ENCODE measurements at regions not wholly inside any gene's neighbourhood (a gene's known extent, or its start where the extent isn't known, plus 50 kb on each side); places are given as distances from the start of the nearest gene placed in this dataset.

DNA sequence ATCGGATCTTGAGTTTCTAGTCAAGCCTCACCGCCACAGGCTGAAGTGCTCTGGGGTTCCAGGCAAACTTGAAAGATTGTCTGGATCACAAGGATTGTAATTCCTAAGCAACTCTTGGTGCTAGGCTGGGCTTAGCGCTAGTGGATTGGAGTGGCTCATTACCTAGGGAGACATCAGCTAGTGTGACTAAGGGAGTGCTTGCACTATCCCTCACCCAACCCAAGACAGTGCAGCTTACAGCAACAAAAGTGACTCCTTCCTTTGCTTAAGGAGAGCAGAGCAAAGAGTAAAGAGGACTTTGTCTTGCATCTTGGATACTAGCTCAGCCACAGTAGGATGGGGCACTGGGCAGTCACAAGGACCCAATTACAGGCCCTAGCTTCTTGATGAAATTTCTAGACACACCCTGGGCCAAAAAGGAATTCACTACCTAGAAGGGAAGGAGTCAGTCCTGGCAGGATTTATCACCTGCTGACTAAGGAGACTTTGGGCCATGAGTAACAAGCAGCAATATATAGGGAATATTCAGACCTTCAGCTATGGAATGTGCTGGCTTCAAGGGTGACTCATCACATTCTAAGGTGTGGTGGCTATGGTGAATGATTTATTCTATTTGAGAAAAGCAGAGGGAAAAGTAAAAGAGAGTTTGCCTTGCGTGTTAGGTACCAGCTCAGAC, 1212.4 kb downstream of the PCDH18 start:
- Mint-ChIP-seq H3K4me3 (no peak overlapping the region), H3K27me3 (ENCODE audit: insufficient read depth, low read depth) (no peaks in the 10 kb centered on the region), H3K36me3 (no peaks in the 10 kb centered on the region), H3K27ac (no peak overlapping the region), H3K9me3 (no peaks in the 10 kb centered on the region), H3K4me1 (no peaks in the 10 kb centered on the region)
- no peaks in the 10 kb centered on the region for H3K4me1 ChIP-seq
- H3K4me3 ChIP-seq = no peak overlapping the region
- H3K9ac ChIP-seq = no peak overlapping the region
- H2AFZ ChIP-seq (replicated peaks) = no peak overlapping the region
- H4K20me1 ChIP-seq (ENCODE audit: low read depth) = no peaks in the 10 kb centered on the region
- H3K36me3 ChIP-seq = no peaks in the 10 kb centered on the region
- DNase-seq (ENCODE audit: low spot score) = no peak
- TF ChIP-seq EZH2phosphoT487 (IDR thresholded peaks at IDR 0.05) = no peak
- TF ChIP-seq, protein P1, sequence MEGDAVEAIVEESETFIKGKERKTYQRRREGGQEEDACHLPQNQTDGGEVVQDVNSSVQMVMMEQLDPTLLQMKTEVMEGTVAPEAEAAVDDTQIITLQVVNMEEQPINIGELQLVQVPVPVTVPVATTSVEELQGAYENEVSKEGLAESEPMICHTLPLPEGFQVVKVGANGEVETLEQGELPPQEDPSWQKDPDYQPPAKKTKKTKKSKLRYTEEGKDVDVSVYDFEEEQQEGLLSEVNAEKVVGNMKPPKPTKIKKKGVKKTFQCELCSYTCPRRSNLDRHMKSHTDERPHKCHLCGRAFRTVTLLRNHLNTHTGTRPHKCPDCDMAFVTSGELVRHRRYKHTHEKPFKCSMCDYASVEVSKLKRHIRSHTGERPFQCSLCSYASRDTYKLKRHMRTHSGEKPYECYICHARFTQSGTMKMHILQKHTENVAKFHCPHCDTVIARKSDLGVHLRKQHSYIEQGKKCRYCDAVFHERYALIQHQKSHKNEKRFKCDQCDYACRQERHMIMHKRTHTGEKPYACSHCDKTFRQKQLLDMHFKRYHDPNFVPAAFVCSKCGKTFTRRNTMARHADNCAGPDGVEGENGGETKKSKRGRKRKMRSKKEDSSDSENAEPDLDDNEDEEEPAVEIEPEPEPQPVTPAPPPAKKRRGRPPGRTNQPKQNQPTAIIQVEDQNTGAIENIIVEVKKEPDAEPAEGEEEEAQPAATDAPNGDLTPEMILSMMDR (IDR thresholded peaks at IDR 0.05) = no peak
- TF ChIP-seq EZH2 (IDR thresholded peaks at IDR 0.05) = no peak
- no peaks in the 10 kb centered on the region for H3K79me2 ChIP-seq (ENCODE audit: low read depth)
- H3K9me3 ChIP-seq (ENCODE audit: low read depth) = no peaks in the 10 kb centered on the region
- H3F3A ChIP-seq (ENCODE audit: low read depth) = no peaks in the 10 kb centered on the region
- H3K27ac ChIP-seq = no peak overlapping the region
- no peaks in the 10 kb centered on the region for H3K27me3 ChIP-seq
- no peak overlapping the region for H3K4me2 ChIP-seq

DNA sequence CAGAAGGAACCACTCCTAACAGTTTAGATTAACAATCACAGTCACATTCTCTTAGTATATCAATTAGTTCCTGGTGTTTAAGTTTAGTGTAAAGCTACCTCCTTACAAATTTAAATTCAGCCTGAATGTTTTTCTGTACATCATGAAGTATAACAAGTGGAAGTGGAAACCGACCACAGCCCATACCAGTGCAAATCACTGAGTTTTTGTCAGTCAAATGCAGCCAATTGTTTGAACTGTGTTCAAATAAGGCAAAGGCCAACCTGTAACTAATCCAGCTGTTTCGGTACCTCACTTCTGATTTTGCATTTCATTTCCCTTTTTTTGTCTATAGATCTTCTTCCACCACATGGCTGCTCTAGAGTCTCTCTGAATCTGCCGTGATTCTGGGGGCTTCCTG, 1215.3 kb downstream of the PCDH18 start:
- Mint-ChIP-seq H3K9me3 (no peaks in the 10 kb centered on the region), H3K4me1 (no peaks in the 10 kb centered on the region), H3K27ac (no peak overlapping the region), H3K27me3 (ENCODE audit: insufficient read depth, low read depth) (no peaks in the 10 kb centered on the region), H3K36me3 (no peaks in the 10 kb centered on the region), H3K4me3 (no peak overlapping the region)
- H3K79me2 ChIP-seq (ENCODE audit: low read depth) = no peaks in the 10 kb centered on the region
- TF ChIP-seq EZH2phosphoT487 (IDR thresholded peaks at IDR 0.05) = no peak
- no peak for TF ChIP-seq EZH2 (IDR thresholded peaks at IDR 0.05)
- TF ChIP-seq, protein P1 (IDR thresholded peaks at IDR 0.05) = no peak
- H3K27ac ChIP-seq = no peak overlapping the region
- H3K9ac ChIP-seq = no peak overlapping the region
- peak overlapping the region; percentile 8 for H2AFZ ChIP-seq (replicated peaks)
- no peaks in the 10 kb centered on the region for H3K4me1 ChIP-seq
- H3K4me2 ChIP-seq = no peak overlapping the region
- H3K4me3 ChIP-seq = no peak overlapping the region
- H3K27me3 ChIP-seq = no peaks in the 10 kb centered on the region
- no peaks in the 10 kb centered on the region for H3K9me3 ChIP-seq (ENCODE audit: low read depth)
- no peaks in the 10 kb centered on the region for H3F3A ChIP-seq (ENCODE audit: low read depth)
- DNase-seq (ENCODE audit: low spot score) = no peak
- H3K36me3 ChIP-seq = no peaks in the 10 kb centered on the region
- no peaks in the 10 kb centered on the region for H4K20me1 ChIP-seq (ENCODE audit: low read depth)

DNA sequence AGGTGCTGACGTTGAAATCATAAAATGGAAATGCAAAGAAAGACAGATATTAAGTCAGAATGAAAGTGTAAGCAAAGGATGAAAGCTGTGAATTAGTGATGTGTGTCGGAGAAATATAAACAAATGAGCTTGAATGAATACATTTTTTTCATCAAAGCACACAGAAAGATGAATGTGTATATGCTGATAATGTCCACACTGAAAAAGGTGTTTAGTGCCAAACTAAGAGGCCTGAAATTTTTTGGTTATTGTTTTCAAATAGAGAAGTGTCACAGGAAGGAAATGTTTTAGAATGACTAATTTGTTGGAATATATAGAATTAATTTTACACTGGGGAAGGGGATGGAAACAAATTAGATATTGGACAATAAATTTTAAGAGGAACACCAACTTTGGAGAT, 1217.6 kb downstream of the PCDH18 start:
- Mint-ChIP-seq H3K9me3 (no peaks in the 10 kb centered on the region), H3K27ac (no peak overlapping the region), H3K4me3 (no peak overlapping the region), H3K27me3 (ENCODE audit: insufficient read depth, low read depth) (no peaks in the 10 kb centered on the region), H3K4me1 (no peaks in the 10 kb centered on the region), H3K36me3 (no peaks in the 10 kb centered on the region)
- H3K4me2 ChIP-seq = no peak overlapping the region
- H4K20me1 ChIP-seq (ENCODE audit: low read depth) = no peaks in the 10 kb centered on the region
- H3K27me3 ChIP-seq = no peaks in the 10 kb centered on the region
- H2AFZ ChIP-seq (replicated peaks) = no peak overlapping the region
- H3K4me1 ChIP-seq = no peaks in the 10 kb centered on the region
- no peaks in the 10 kb centered on the region for H3K79me2 ChIP-seq (ENCODE audit: low read depth)
- H3K4me3 ChIP-seq = no peak overlapping the region
- no peak overlapping the region for H3K9ac ChIP-seq
- H3K27ac ChIP-seq = no peak overlapping the region
- H3K9me3 ChIP-seq (ENCODE audit: low read depth) = no peaks in the 10 kb centered on the region
- no peak for DNase-seq (ENCODE audit: low spot score)
- H3K36me3 ChIP-seq = no peaks in the 10 kb centered on the region
- no peaks in the 10 kb centered on the region for H3F3A ChIP-seq (ENCODE audit: low read depth)
- TF ChIP-seq EZH2phosphoT487 (IDR thresholded peaks at IDR 0.05) = no peak
- TF ChIP-seq EZH2 (IDR thresholded peaks at IDR 0.05) = no peak
- TF ChIP-seq, protein P1 (IDR thresholded peaks at IDR 0.05) = no peak
